Loucy (cell line): ENCODE measurements at regions not wholly inside any gene's neighbourhood (a gene's known extent, or its start where the extent isn't known, plus 50 kb on each side); places are given as distances from the start of the nearest gene placed in this dataset.
A peak's percentile ranks its signal among the peaks of the same experiment; 100 is the strongest.

Experiments
- H2AFZ ChIP-seq: fragments of 200-600 bp; sonication (generic); 2 replicates; pipeline ENCODE4 v1.6.0; 2016; ENCODE audit warnings: antibody characterized with exemption, mild to moderate bottlenecking, low read length, moderate library complexity
- H3F3A ChIP-seq: fragments of 200-600 bp; 2 replicates; pipeline ENCODE4 v1.6.0; 2016; ENCODE audit warnings: antibody characterized with exemption, low read depth, mild to moderate bottlenecking
- H3K27me3 ChIP-seq: fragments of 200-600 bp; sonication (generic); 2 replicates; pipeline ENCODE4 v1.6.1; 2014; ENCODE audit warnings: low read length, mild to moderate bottlenecking; ENCODE audit not compliant: insufficient read depth, poor library complexity, severe bottlenecking
- H3K36me3 ChIP-seq: fragments of 200-600 bp; sonication (generic); 2 replicates; pipeline ENCODE4 v1.6.1; 2016; ENCODE audit warnings: low read length; ENCODE audit not compliant: insufficient read depth
- H3K4me1 ChIP-seq: fragments of 200-600 bp; sonication (generic); 2 replicates; pipeline ENCODE4 v1.5.1; 2014; ENCODE audit warnings: low read length, mild to moderate bottlenecking; ENCODE audit not compliant: insufficient read depth, poor library complexity, severe bottlenecking
- H3K4me2 ChIP-seq: fragments of 200-600 bp; sonication (generic); 2 replicates; pipeline ENCODE4 v1.6.0; 2014; ENCODE audit warnings: antibody characterized with exemption, low read length, low read depth, mild to moderate bottlenecking; ENCODE audit not compliant: poor library complexity, severe bottlenecking
- H3K4me3 ChIP-seq: fragments of 200-600 bp; sonication (generic); 2 replicates; pipeline ENCODE4 v1.5.1; 2014; ENCODE audit warnings: low read length, mild to moderate bottlenecking, mixed read lengths; ENCODE audit not compliant: poor library complexity, severe bottlenecking
- H3K79me2 ChIP-seq: fragments of 200-600 bp; sonication (generic); 2 replicates; pipeline ENCODE4 v1.6.1; 2014; ENCODE audit warnings: low read length; ENCODE audit not compliant: insufficient read depth
- H3K9ac ChIP-seq: fragments of 200-600 bp; sonication (generic); 2 replicates; pipeline ENCODE4 v1.6.0; 2014; ENCODE audit warnings: mild to moderate bottlenecking, low read depth, low read length, moderate library complexity; ENCODE audit not compliant: poor library complexity, severe bottlenecking
- H3K9me2 ChIP-seq: fragments of 200-600 bp; sonication (generic); replicated peaks from 2 replicates; pipeline ENCODE4 v1.6.1; 2016; ENCODE audit warnings: low read depth, low read length, mixed read lengths
- H3K9me3 ChIP-seq: fragments of 200-600 bp; sonication (generic); 2 replicates; pipeline ENCODE4 v1.6.1; 2014; ENCODE audit warnings: mild to moderate bottlenecking, antibody characterized with exemption, low read length, low read depth; ENCODE audit not compliant: insufficient read depth
- H4K20me1 ChIP-seq: fragments of 200-600 bp; sonication (generic); 2 replicates; pipeline ENCODE4 v1.6.0; 2014; ENCODE audit warnings: antibody characterized with exemption, low read length, mild to moderate bottlenecking; ENCODE audit not compliant: insufficient read depth, poor library complexity, severe bottlenecking
- CTCF ChIP-seq: fragments of 200-600 bp; sonication (generic); conservative IDR thresholded peaks from 2 replicates; pipeline ENCODE4 v1.5.1; 2014; ENCODE audit warnings: mild to moderate bottlenecking, antibody characterized with exemption, low read length
- EZH2phosphoT487 ChIP-seq: fragments of 200-600 bp; IDR thresholded peaks from 2 replicates; pipeline ENCODE4 v1.6.1; 2018; ENCODE audit warnings: antibody characterized with exemption, mild to moderate bottlenecking, moderate library complexity, borderline replicate concordance

- Histone ChIP-seq H4K20me1 (no peaks in the 10 kb centered on the region), H3K4me1 (no peaks in the 10 kb centered on the region), H2AFZ (no peak overlapping the region), H3K79me2 (no peaks in the 10 kb centered on the region), H3K4me3 (no peak overlapping the region), H3K9me2 (no peaks in the 10 kb centered on the region), H3K27me3 (no peaks in the 10 kb centered on the region), H3K9me3 (no peaks in the 10 kb centered on the region), H3F3A (no peaks in the 10 kb centered on the region), H3K4me2 (no peak overlapping the region), H3K36me3 (no peaks in the 10 kb centered on the region), H3K9ac (no peak overlapping the region)
- no peak for TF ChIP-seq CTCF
- no peak for TF ChIP-seq EZH2phosphoT487
Observed at GRCh38 chr9:89807101-89807395, 202.2 kb downstream of the GADD45G start.

GRCh38 chr9:89807682-89808075 is 202.9 kb downstream of the GADD45G start:
- no peaks in the 10 kb centered on the region for H3K4me1 ChIP-seq
- no peak overlapping the region for H3K4me2 ChIP-seq
- H3K79me2 ChIP-seq: no peaks in the 10 kb centered on the region
- TF ChIP-seq EZH2phosphoT487: no peak
- TF ChIP-seq CTCF: no peak
- no peak overlapping the region for H2AFZ ChIP-seq
- H4K20me1 ChIP-seq: no peaks in the 10 kb centered on the region
- no peaks in the 10 kb centered on the region for H3K9me2 ChIP-seq
- H3K27me3 ChIP-seq: no peaks in the 10 kb centered on the region
- H3K36me3 ChIP-seq: no peaks in the 10 kb centered on the region
- no peak overlapping the region for H3K9ac ChIP-seq
- no peaks in the 10 kb centered on the region for H3F3A ChIP-seq
- no peak overlapping the region for H3K4me3 ChIP-seq
- no peaks in the 10 kb centered on the region for H3K9me3 ChIP-seq

- H3F3A ChIP-seq: no peaks in the 10 kb centered on the region
- no peak overlapping the region for H3K4me2 ChIP-seq
- H3K9me3 ChIP-seq: no peaks in the 10 kb centered on the region
- no peaks in the 10 kb centered on the region for H3K79me2 ChIP-seq
- no peak overlapping the region for H3K9ac ChIP-seq
- no peaks in the 10 kb centered on the region for H3K9me2 ChIP-seq
- H3K4me3 ChIP-seq: no peak overlapping the region
- H2AFZ ChIP-seq: no peak overlapping the region
- TF ChIP-seq EZH2phosphoT487: no peak
- peak; percentile 34 for TF ChIP-seq CTCF
- H3K27me3 ChIP-seq: no peaks in the 10 kb centered on the region
- H3K36me3 ChIP-seq: no peaks in the 10 kb centered on the region
- no peaks in the 10 kb centered on the region for H3K4me1 ChIP-seq
- no peaks in the 10 kb centered on the region for H4K20me1 ChIP-seq
Observed at GRCh38 chr9:89808076-89808755, 203.4 kb downstream of the GADD45G start.
